ENCODE measurements at regions not wholly inside any gene's neighbourhood (a gene's known extent, or its start where the extent isn't known, plus 50 kb on each side); places are given as distances from the start of the nearest gene placed in this dataset.

- no peak for DNase-seq (ENCODE audit: low read depth)
Observed at GRCh38 chr9:69955536-69956355, 87.9 kb upstream of the MAMDC2 start.

- no peak for DNase-seq (ENCODE audit: low read depth)
Observed at GRCh38 chr9:69961843-69962242, 81.8 kb upstream of the MAMDC2 start.

- DNase-seq (ENCODE audit: low read depth), result no peak
Observed at GRCh38 chr9:69963803-69964202, 79.8 kb upstream of the MAMDC2 start.

- no peak for DNase-seq (ENCODE audit: low read depth)
Observed at GRCh38 chr9:69964446-69964845, 79.2 kb upstream of the MAMDC2 start.

- DNase-seq (ENCODE audit: low read depth), result no peak
Observed at GRCh38 chr9:69965416-69966145, 78.1 kb upstream of the MAMDC2 start.

DNA sequence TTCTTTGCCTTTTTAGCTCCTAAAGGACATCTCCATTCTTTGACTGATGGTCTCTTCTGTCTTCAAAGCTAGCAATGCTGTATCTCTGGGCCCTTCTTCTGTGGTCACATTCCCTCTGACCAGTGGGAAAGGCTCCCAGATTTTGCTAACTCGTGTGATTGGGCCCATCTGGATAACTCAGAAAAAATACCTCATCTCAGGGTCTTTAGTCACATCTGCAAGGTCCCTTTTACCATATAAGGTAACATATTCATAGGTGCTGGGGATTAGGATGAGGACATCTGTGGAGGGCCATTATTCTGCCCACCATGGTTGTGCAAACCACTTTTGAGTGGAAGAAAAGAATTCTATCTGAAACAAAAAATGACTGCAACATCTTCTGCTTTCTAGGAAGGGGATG is 76.3 kb upstream of the MAMDC2 start:
- DNase-seq (ENCODE audit: low read depth), result no peak

DNA sequence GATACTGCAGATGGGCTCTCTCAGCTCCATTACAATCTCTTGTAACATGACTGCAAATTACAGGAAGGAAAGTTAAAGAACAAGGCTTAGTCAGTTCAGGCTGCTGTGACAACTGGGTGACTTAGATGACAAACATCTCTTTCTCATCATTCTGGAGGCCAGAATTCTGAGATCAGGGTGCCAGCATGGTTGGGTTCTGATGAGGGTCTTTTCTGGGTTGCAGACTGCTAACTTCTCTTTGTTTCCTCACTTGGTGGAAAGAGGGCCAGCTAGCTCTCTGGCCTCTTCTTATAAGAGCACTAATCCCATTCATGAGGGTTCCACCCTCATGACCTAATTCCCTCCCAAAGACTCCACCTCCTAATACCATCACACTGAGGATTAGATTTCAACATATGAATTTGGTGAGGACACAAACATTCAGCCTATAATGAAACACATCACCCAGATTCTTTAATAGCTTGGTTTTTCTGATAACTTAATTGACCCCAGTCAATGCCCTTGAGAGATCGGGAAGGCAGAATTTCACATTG is 73.6 kb upstream of the MAMDC2 start:
- DNase-seq (ENCODE audit: low read depth), result no peak

DNA sequence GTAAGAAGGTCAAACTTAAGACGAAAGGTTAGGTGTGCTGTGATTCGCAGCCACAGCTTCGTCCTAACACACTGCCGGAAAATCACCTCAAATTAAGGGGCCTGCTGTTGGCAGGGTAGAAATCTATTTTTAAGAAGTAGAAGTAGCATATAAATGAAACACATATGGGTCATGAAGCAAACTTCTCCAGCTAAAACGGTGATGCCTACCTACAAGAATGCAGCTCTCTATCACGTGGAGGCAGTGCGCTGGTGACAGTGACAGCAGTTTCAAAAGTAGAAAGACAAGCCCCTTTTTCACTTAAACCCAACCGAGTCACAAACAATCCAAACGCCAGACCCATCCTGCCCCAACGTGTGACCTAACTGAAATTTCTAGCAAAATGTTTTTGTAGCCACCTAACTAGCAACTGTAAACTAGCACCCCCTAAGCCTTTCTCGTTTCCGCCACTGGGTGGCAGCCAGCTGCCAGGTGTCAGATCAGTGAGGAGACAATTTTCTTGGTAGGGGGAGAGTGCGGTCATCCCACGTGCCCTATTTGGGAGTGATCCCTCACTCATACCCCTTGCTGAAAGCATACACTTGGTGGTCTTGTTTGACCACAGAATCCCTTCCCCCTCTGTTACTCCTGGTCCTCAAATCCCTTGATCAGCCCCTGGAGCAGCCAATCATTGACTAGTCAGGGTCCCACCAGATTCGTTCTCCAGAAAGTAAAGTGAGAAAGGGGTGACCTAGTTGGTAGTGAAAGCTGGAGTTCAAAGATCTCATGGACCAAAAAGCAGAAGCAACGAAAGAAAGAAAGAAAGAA is 71.8 kb upstream of the MAMDC2 start:
- peak; percentile 22 for DNase-seq (ENCODE audit: low read depth)

DNA sequence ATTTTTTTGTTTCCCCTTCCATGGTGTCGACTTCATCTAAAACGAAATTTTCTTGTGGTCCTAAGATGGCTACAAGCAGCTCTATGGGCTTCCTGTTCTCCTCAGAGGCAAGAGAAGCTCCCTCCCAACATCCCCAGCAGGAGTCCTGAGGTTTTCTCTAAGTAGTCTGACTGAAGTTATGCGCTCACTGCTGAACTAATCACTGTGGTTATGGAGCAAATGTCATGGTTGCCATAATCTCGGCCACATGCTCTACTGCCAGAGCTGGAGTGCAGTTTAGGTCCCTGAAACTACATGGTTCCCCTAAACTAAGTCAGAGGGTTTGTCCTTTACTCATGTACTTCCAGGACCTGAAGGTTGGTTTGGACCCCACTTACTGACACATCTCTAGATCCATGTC is 68.0 kb upstream of the MAMDC2 start:
- no peak for DNase-seq (ENCODE audit: low read depth)

DNA sequence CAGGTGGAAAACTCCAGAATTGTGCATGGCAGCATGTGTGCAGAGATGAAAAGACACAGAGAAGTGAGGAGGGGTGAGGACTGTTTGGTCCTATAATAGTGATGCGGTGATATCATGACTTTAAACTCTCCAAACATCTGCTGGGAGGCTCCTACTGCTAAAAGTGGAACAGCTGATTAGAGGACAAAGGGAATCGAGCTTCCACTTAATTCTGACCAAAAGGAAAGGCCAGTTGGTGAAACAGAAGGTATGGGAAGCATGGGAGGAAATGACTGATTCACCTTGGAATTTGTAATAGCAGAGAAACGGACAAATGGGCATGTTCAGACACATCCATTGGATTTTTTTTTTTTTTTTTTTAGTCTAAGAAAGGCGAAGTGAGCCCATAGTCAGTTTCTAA is 67.5 kb upstream of the MAMDC2 start:
- DNase-seq (ENCODE audit: low read depth), result peak; percentile 76

DNA sequence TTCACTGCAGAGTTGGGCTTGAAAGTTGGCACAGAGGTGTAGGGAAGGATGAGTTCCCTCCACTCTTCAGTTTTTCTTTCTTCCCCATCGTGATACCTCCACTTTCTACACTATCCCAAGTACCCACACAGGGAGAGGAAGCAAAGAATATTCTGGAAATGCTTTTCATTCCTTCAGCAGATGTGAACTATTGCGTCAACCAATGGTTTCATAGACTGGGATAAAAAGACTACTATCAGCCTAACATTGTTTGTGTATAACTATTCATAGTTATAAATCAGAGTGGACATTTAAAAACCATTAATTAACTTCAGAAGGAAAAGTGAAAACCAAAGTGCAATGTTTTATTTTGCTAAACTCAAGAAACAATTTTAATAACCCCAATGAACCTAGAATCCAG is 63.6 kb upstream of the MAMDC2 start:
- no peak for DNase-seq (ENCODE audit: low read depth)

DNA sequence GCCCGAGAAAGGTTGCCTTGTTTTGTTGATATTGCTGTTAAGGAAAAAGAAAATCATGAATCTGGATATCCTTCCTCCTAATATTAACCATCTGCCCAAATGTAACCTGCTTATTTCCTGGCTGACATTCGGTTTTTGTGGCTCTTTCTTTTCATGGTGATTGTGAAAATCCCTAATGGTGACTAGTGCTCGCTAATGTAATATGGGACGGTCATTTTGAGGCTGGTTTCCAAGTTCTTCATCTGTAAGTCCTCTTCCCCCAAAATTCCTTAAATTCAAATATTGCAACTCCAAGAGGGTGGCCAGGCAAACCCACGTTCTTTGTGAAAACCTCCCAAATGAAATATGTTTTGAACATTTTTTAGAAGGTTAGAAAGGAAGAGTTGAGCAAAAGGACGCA is 63.1 kb upstream of the MAMDC2 start:
- DNase-seq (ENCODE audit: low read depth), result no peak

DNA sequence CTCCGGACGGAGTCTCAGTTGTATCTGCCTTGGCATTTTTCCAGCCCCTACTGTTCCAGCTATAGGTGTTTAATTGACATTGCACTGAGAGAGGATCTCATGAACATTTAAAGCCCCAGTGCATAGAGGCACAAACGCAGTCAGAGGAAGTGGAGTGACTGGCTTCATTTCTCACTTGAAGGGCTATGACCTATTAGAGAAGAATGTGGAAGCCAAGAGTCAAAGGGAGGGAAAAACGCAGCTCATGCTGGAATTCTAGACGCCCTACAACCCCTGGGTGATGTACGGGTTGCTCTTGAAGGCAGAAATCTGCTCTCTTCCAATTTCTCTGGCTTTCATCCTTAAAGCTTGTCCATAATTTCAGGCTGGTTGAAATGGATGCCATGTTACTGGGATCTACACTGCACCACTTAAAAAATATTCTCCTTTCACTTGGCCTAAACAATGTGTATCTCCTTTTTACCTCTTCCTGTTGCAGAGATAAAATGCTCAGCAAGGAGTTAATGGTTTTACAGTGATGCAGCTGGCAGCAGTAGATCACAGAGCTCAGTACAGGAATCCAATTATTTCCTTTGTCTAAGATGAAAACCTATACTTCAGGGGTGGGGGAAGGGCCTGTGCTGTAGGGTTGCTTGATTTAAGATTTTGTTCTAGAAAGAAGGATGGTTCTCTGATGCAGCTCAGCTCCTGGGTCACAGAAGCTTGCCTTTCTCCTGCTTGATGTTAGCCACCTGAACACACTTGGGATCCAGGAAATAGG is 61.8 kb upstream of the MAMDC2 start:
- peak; percentile 62 for DNase-seq (ENCODE audit: low read depth)

GRCh38 chr9:69984831-69985230 is 58.8 kb upstream of the MAMDC2 start:
- DNase-seq (ENCODE audit: low read depth), result no peak

GRCh38 chr9:69985971-69986370 is 57.7 kb upstream of the MAMDC2 start:
- no peak for DNase-seq (ENCODE audit: low read depth)

DNA sequence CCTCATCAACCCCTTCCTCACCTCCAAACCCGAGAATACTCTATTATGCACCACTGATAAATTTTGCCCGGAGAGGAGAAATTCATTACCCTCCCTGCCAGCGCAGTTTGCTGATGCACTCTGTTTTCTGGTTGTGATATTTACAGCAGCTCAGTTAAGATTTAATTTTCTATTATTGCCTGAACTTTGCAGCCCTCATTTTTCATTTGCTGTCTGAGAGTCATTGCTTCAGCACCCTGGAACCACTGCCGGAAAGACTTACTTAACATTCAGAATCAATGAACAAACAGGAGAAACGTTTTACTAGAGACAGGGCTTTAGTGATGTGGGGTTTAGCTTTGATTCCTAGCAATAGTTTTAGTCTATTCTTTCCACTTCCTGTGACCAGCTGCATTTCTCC is 56.7 kb upstream of the MAMDC2 start:
- no peak for DNase-seq (ENCODE audit: low read depth)

DNA sequence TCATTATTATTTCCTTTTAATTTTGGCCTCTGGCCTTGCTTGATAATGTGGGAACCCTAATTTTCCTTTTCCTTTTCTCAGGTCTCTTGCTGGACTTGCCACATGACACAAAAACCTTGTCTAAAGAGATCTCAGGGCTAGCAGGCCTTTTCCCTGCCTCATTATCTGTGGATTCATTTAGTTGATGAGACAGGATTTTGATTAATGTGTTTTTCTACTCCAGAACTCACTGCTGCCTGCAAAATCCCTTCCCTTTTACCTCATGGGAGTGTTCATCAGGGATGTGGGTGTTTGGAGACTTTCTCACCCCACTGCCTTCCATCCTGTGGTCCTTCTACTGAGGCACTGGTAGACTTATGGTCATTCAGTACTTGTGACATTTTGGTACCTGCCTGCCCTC is 56.2 kb upstream of the MAMDC2 start:
- DNase-seq (ENCODE audit: low read depth), result no peak

DNA sequence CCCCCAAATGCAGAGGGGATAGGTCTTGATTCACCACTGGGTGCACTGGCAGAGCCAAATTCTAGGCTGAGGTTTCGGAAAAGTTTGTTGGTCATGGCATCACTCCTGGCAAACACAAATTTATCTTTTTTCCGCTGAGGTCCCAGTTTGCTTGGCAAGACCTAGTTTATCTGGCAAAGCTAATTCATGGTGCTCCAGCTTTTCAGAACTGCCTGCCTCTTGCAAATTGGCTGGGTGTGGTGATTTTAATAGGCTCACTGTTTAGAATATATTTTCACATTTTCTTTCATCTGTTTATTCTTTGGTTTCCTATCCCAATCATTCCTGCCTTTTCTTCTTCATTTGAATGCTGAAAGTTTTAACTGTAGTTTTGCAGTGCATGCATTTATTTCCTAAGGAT is 50.5 kb upstream of the MAMDC2 start:
- DNase-seq (ENCODE audit: low read depth), result no peak
